ENCODE measurements at regions not wholly inside any gene's neighbourhood (a gene's known extent, or its start where the extent isn't known, plus 50 kb on each side); places are given as distances from the start of the nearest gene placed in this dataset.
"Not testable (repeated sequence)": the region's sequence is repeated elsewhere in the genome, so short reads cannot be mapped to it uniquely, and the experiment has no call there.

GRCh38 chr11:41613326-41613725 lies 153.9 kb upstream of the LRRC4C start:
- DNase-seq (ENCODE audit: low spot score) (no peak), ATAC-seq (no peak)
- no peaks in the 10 kb centered on the region for H3K27me3 Mint-ChIP-seq
- H3K4me1 Mint-ChIP-seq (ENCODE audit: low read depth in 2 of 2), result no peaks in the 10 kb centered on the region
- H3K4me3 Mint-ChIP-seq, result no peak overlapping the region
- no peaks in the 10 kb centered on the region for H3K36me3 Mint-ChIP-seq
- peaks cover 25% of the 10 kb centered on the region for H3K9me3 Mint-ChIP-seq
- no peak overlapping the region for H3K27ac Mint-ChIP-seq

GRCh38 chr11:41622707-41623359 lies 163.4 kb upstream of the LRRC4C start:
- no peaks in the 10 kb centered on the region for H3K4me1 Mint-ChIP-seq (ENCODE audit: low read depth in 2 of 2)
- H3K27me3 Mint-ChIP-seq, result no peaks in the 10 kb centered on the region
- no peak overlapping the region for H3K27ac Mint-ChIP-seq
- H3K36me3 Mint-ChIP-seq, result peaks cover 9% of the 10 kb centered on the region
- no peak for ATAC-seq
- no peak for DNase-seq (ENCODE audit: low spot score)
- no peak overlapping the region for H3K4me3 Mint-ChIP-seq
- H3K9me3 Mint-ChIP-seq, result peaks cover 20% of the 10 kb centered on the region

- Mint-ChIP-seq H3K9me3 (peaks cover 16% of the 10 kb centered on the region), H3K4me1 (ENCODE audit: low read depth in 2 of 2) (no peaks in the 10 kb centered on the region), H3K27me3 (no peaks in the 10 kb centered on the region), H3K27ac (no peak overlapping the region), H3K4me3 (no peak overlapping the region), H3K36me3 (peaks cover 8% of the 10 kb centered on the region)
- no peak for ATAC-seq
- no peak for DNase-seq (ENCODE audit: low spot score)
These were observed 200.5 kb upstream of the LRRC4C start for GRCh38 chr11:41659985-41660384.

GRCh38 chr11:41660585-41660984 lies 201.1 kb upstream of the LRRC4C start:
- Mint-ChIP-seq H3K36me3 (peaks cover 8% of the 10 kb centered on the region), H3K9me3 (peaks cover 16% of the 10 kb centered on the region), H3K4me3 (no peak overlapping the region), H3K27ac (no peak overlapping the region), H3K4me1 (ENCODE audit: low read depth in 2 of 2) (no peaks in the 10 kb centered on the region), H3K27me3 (no peaks in the 10 kb centered on the region)
- DNase-seq (ENCODE audit: low spot score) (no peak), ATAC-seq (no peak)

- Mint-ChIP-seq H3K36me3 (peaks cover 5% of the 10 kb centered on the region), H3K9me3 (peaks cover 16% of the 10 kb centered on the region), H3K4me1 (ENCODE audit: low read depth in 2 of 2) (no peaks in the 10 kb centered on the region), H3K27ac (no peak overlapping the region), H3K4me3 (no peak overlapping the region), H3K27me3 (no peaks in the 10 kb centered on the region)
- no peak for ATAC-seq
- no peak for DNase-seq (ENCODE audit: low spot score)
These were observed 206.2 kb upstream of the LRRC4C start for GRCh38 chr11:41665441-41666360.

GRCh38 chr11:41666951-41667653 lies 207.7 kb upstream of the LRRC4C start:
- no peaks in the 10 kb centered on the region for H3K4me1 Mint-ChIP-seq (ENCODE audit: low read depth in 2 of 2)
- peaks cover 5% of the 10 kb centered on the region for H3K36me3 Mint-ChIP-seq
- H3K27me3 Mint-ChIP-seq, result no peaks in the 10 kb centered on the region
- peaks cover 20% of the 10 kb centered on the region for H3K9me3 Mint-ChIP-seq
- no peak for DNase-seq (ENCODE audit: low spot score)
- H3K4me3 Mint-ChIP-seq, result no peak overlapping the region
- no peak overlapping the region for H3K27ac Mint-ChIP-seq
- no peak for ATAC-seq

GRCh38 chr11:41675205-41675604 lies 215.8 kb upstream of the LRRC4C start:
- Mint-ChIP-seq H3K4me1 (ENCODE audit: low read depth in 2 of 2) (no peaks in the 10 kb centered on the region), H3K27me3 (no peaks in the 10 kb centered on the region), H3K27ac (no peak overlapping the region), H3K9me3 (peaks cover 16% of the 10 kb centered on the region), H3K36me3 (no peaks in the 10 kb centered on the region), H3K4me3 (no peak overlapping the region)
- DNase-seq (ENCODE audit: low spot score) (no peak), ATAC-seq (no peak)

- Mint-ChIP-seq H3K27me3 (no peaks in the 10 kb centered on the region), H3K9me3 (peaks cover 16% of the 10 kb centered on the region), H3K4me1 (ENCODE audit: low read depth in 2 of 2) (no peaks in the 10 kb centered on the region), H3K4me3 (no peak overlapping the region), H3K36me3 (peaks cover 10% of the 10 kb centered on the region), H3K27ac (no peak overlapping the region)
- DNase-seq (ENCODE audit: low spot score) (no peak), ATAC-seq (no peak)
These were observed 253.6 kb upstream of the LRRC4C start for GRCh38 chr11:41713030-41713429.

- no peak for DNase-seq (ENCODE audit: low spot score)
- no peak overlapping the region for H3K27ac Mint-ChIP-seq
- ATAC-seq, result no peak
- H3K4me1 Mint-ChIP-seq (ENCODE audit: low read depth in 2 of 2), result no peaks in the 10 kb centered on the region
- H3K27me3 Mint-ChIP-seq, result no peaks in the 10 kb centered on the region
- no peak overlapping the region for H3K4me3 Mint-ChIP-seq
- peaks cover 15% of the 10 kb centered on the region for H3K9me3 Mint-ChIP-seq
- H3K36me3 Mint-ChIP-seq, result peaks cover 10% of the 10 kb centered on the region
These were observed 254.6 kb upstream of the LRRC4C start for GRCh38 chr11:41714101-41714500.

- no peaks in the 10 kb centered on the region for H3K4me1 Mint-ChIP-seq (ENCODE audit: low read depth in 2 of 2)
- H3K9me3 Mint-ChIP-seq, result peaks cover 15% of the 10 kb centered on the region
- no peak overlapping the region for H3K4me3 Mint-ChIP-seq
- ATAC-seq, result no peak
- no peaks in the 10 kb centered on the region for H3K27me3 Mint-ChIP-seq
- no peak overlapping the region for H3K27ac Mint-ChIP-seq
- DNase-seq (ENCODE audit: low spot score), result no peak
- peaks cover 10% of the 10 kb centered on the region for H3K36me3 Mint-ChIP-seq
These were observed 257.4 kb upstream of the LRRC4C start for GRCh38 chr11:41716862-41717261.

GRCh38 chr11:41720761-41721160 lies 261.3 kb upstream of the LRRC4C start:
- Mint-ChIP-seq H3K36me3 (peaks cover 9% of the 10 kb centered on the region), H3K27me3 (no peaks in the 10 kb centered on the region), H3K9me3 (peaks cover 21% of the 10 kb centered on the region), H3K4me1 (ENCODE audit: low read depth in 2 of 2) (no peaks in the 10 kb centered on the region), H3K27ac (no peak overlapping the region), H3K4me3 (no peak overlapping the region)
- DNase-seq (ENCODE audit: low spot score) (no peak), ATAC-seq (no peak)

GRCh38 chr11:41728161-41728560 lies 268.7 kb upstream of the LRRC4C start:
- DNase-seq (ENCODE audit: low spot score); H3K4me1 Mint-ChIP-seq (ENCODE audit: low read depth in 2 of 2); ATAC-seq; H3K27me3 Mint-ChIP-seq; H3K27ac Mint-ChIP-seq; H3K4me3 Mint-ChIP-seq: not testable (repeated sequence)
- Mint-ChIP-seq H3K9me3 (peaks cover 33% of the 10 kb centered on the region), H3K36me3 (peaks cover 16% of the 10 kb centered on the region)

- ATAC-seq (no peak), DNase-seq (ENCODE audit: low spot score) (no peak)
- peaks cover 17% of the 10 kb centered on the region for H3K9me3 Mint-ChIP-seq
- peaks cover 6% of the 10 kb centered on the region for H3K36me3 Mint-ChIP-seq
- H3K4me1 Mint-ChIP-seq (ENCODE audit: low read depth in 2 of 2), result no peaks in the 10 kb centered on the region
- no peak overlapping the region for H3K27ac Mint-ChIP-seq
- H3K27me3 Mint-ChIP-seq, result no peaks in the 10 kb centered on the region
- no peak overlapping the region for H3K4me3 Mint-ChIP-seq
These were observed 315.8 kb upstream of the LRRC4C start for GRCh38 chr11:41775296-41775695.

- no peak overlapping the region for H3K4me3 Mint-ChIP-seq
- H3K4me1 Mint-ChIP-seq (ENCODE audit: low read depth in 2 of 2), result no peaks in the 10 kb centered on the region
- no peaks in the 10 kb centered on the region for H3K27me3 Mint-ChIP-seq
- DNase-seq (ENCODE audit: low spot score) (no peak), ATAC-seq (no peak)
- H3K36me3 Mint-ChIP-seq, result peaks cover 6% of the 10 kb centered on the region
- no peak overlapping the region for H3K27ac Mint-ChIP-seq
- H3K9me3 Mint-ChIP-seq, result peaks cover 19% of the 10 kb centered on the region
These were observed 320.0 kb upstream of the LRRC4C start for GRCh38 chr11:41779401-41779960.

Data from natural killer cell treated with Interleukin-12 subunit alpha and Interleukin-12 subunit beta and Interleukin-15 and Interleukin-18, amount 100 ng/mL, for 72 hours (primary cell).